C4-2B (cell line): ENCODE measurements at regions not wholly inside any gene's neighbourhood (a gene's known extent, or its start where the extent isn't known, plus 50 kb on each side); places are given as distances from the start of the nearest gene placed in this dataset.

Experiments
- ZFX ChIP-seq: fragments of 450-650 bp; IDR thresholded peaks from 2 replicates; pipeline ENCODE4 v1.6.1; 2017
- TF ChIP-seq, protein P1 (sequence below): fragments of 450-650 bp; conservative IDR thresholded peaks from 2 replicates; pipeline ENCODE4 v1.5.1; 2017; ENCODE audit warnings: mild to moderate bottlenecking

DNA sequence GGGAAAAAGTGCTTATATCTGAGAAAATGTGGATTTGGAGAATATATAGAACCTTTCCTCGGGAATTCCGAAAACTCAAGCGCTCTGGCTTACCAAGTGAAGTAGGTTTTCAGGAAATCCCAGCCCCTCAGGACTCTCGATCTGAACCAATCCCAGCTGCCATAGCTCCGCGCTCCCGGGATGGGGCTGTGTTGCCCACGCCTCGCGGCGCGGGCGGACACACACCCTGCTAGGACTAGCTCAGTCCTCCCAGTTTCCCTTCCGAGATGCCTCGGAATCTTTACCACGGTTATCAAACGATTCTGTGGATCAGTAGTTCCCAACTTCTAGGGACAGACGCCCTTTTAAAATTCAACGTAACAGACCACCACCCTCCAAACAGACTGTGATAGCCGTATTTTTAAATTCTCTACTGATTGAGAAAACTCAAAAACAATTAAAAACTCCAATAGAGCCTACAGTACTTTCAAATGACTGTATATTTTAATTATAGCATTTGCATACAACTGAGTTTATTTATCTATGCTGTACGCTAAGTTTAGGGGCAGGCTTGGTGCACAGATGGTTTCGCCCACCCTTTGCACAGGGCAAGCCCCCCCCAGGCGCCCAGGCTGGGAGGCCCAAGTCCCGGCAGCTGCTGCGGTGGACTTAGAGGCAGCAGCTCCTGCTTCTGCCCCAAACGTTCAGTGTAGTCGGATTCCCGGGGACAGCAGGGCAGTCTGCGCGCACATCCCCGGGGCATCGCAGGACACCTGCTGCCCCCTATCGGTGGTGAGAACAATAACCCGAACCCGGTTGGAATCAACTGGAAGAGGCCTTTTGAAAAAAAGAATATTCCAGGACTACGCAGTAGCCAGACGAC, 52.3 kb downstream of the CCDC54 start:
- TF ChIP-seq, protein P1, sequence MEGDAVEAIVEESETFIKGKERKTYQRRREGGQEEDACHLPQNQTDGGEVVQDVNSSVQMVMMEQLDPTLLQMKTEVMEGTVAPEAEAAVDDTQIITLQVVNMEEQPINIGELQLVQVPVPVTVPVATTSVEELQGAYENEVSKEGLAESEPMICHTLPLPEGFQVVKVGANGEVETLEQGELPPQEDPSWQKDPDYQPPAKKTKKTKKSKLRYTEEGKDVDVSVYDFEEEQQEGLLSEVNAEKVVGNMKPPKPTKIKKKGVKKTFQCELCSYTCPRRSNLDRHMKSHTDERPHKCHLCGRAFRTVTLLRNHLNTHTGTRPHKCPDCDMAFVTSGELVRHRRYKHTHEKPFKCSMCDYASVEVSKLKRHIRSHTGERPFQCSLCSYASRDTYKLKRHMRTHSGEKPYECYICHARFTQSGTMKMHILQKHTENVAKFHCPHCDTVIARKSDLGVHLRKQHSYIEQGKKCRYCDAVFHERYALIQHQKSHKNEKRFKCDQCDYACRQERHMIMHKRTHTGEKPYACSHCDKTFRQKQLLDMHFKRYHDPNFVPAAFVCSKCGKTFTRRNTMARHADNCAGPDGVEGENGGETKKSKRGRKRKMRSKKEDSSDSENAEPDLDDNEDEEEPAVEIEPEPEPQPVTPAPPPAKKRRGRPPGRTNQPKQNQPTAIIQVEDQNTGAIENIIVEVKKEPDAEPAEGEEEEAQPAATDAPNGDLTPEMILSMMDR: peak; percentile 89
- no peak for TF ChIP-seq ZFX
